Activated CD8-positive, alpha-beta memory T cell treated with anti-CD3 and anti-CD28 coated beads, Interleukin-2, amount 10 ng/mL, durations not matched to agents 7 days and 5 days (primary cell): ENCODE measurements at regions not wholly inside any gene's neighbourhood (a gene's known extent, or its start where the extent isn't known, plus 50 kb on each side); places are given as distances from the start of the nearest gene placed in this dataset.
"Not testable (repeated sequence)": the region's sequence is repeated elsewhere in the genome, so short reads cannot be mapped to it uniquely, and the experiment has no call there.

Source experiments
- ATAC-seq: fragments of 150-1000 bp; cut with Tn5 transposase; one replicate; pipeline ENCODE4 v1.10.0; 2021; ENCODE audit warnings: moderate library complexity
- CTCF ChIA-PET: fragments of 350-600 bp; sonication (Branson Sonifier 250); formaldehyde crosslinking; loops from one replicate; lab custom pipeline; 2021; ENCODE audit warnings: antibody characterized with exemption; lab: Charles Lee
- DNase-seq: peaks from one replicate; pipeline ENCODE4 v3.0.0-alpha.2; 2020
- H3K27ac Mint-ChIP-seq: one replicate; pipeline ENCODE4 v1.8.0; 2021; ENCODE audit warnings: mild to moderate bottlenecking, mixed read lengths
- H3K27me3 Mint-ChIP-seq: one replicate; pipeline ENCODE4 v1.8.0; 2021; ENCODE audit warnings: mixed read lengths
- H3K36me3 Mint-ChIP-seq: one replicate; pipeline ENCODE4 v1.8.0; 2021; ENCODE audit warnings: mild to moderate bottlenecking, mixed read lengths
- H3K4me1 Mint-ChIP-seq: one replicate; pipeline ENCODE4 v1.8.0; 2021; ENCODE audit warnings: mixed read lengths
- H3K4me3 Mint-ChIP-seq: one replicate; pipeline ENCODE4 v1.8.0; 2021; ENCODE audit warnings: mild to moderate bottlenecking, moderate library complexity, mixed read lengths
- H3K9me3 Mint-ChIP-seq: one replicate; pipeline ENCODE4 v1.8.0; 2022; ENCODE audit warnings: low read depth, mixed read lengths

GRCh38 chr18:30455741-30456140, 586.8 kb downstream of the DSC3 start:
- no peak for DNase-seq
- H3K27me3 Mint-ChIP-seq, result no peaks in the 10 kb centered on the region
- H3K27ac Mint-ChIP-seq, result no peak overlapping the region
- no peaks in the 10 kb centered on the region for H3K4me1 Mint-ChIP-seq
- no peak for ATAC-seq
- CTCF ChIA-PET, result no interaction called here
- no peak overlapping the region for H3K4me3 Mint-ChIP-seq
- no peaks in the 10 kb centered on the region for H3K36me3 Mint-ChIP-seq
- H3K9me3 Mint-ChIP-seq, result no peaks in the 10 kb centered on the region

GRCh38 chr18:30454920-30455319, 587.6 kb downstream of the DSC3 start:
- Mint-ChIP-seq H3K9me3 (no peaks in the 10 kb centered on the region), H3K27ac (no peak overlapping the region), H3K36me3 (no peaks in the 10 kb centered on the region), H3K4me1 (no peaks in the 10 kb centered on the region), H3K27me3 (no peaks in the 10 kb centered on the region), H3K4me3 (no peak overlapping the region)
- DNase-seq, result no peak
- no peak for ATAC-seq
- CTCF ChIA-PET, result no interaction called here

GRCh38 chr18:30451981-30452380, 590.6 kb downstream of the DSC3 start:
- H3K36me3 Mint-ChIP-seq, result no peaks in the 10 kb centered on the region
- no peaks in the 10 kb centered on the region for H3K27me3 Mint-ChIP-seq
- no peaks in the 10 kb centered on the region for H3K4me1 Mint-ChIP-seq
- H3K9me3 Mint-ChIP-seq, result peaks cover 4% of the 10 kb centered on the region
- CTCF ChIA-PET, result no interaction called here
- no peak overlapping the region for H3K27ac Mint-ChIP-seq
- no peak for DNase-seq
- no peak for ATAC-seq
- H3K4me3 Mint-ChIP-seq, result no peak overlapping the region

GRCh38 chr18:30450927-30451326, 591.6 kb downstream of the DSC3 start:
- CTCF ChIA-PET, result no interaction called here
- Mint-ChIP-seq H3K27ac (no peak overlapping the region), H3K27me3 (no peaks in the 10 kb centered on the region), H3K4me3 (no peak overlapping the region), H3K9me3 (peaks cover 4% of the 10 kb centered on the region), H3K4me1 (no peaks in the 10 kb centered on the region), H3K36me3 (no peaks in the 10 kb centered on the region)
- DNase-seq, result no peak
- ATAC-seq, result no peak

- DNase-seq (no peak), ATAC-seq (no peak)
- H3K9me3 Mint-ChIP-seq, result peaks cover 10% of the 10 kb centered on the region
- no peaks in the 10 kb centered on the region for H3K27me3 Mint-ChIP-seq
- H3K4me1 Mint-ChIP-seq, result no peaks in the 10 kb centered on the region
- CTCF ChIA-PET, result no interaction called here
- H3K27ac Mint-ChIP-seq, result no peak overlapping the region
- H3K4me3 Mint-ChIP-seq, result no peak overlapping the region
- H3K36me3 Mint-ChIP-seq, result no peaks in the 10 kb centered on the region
Observed at GRCh38 chr18:30446605-30447004, 595.9 kb downstream of the DSC3 start.

- CTCF ChIA-PET, result no interaction called here
Observed at GRCh38 chr18:30444544-30444943, 598.0 kb downstream of the DSC3 start.

GRCh38 chr18:30440351-30440750, 602.2 kb downstream of the DSC3 start:
- H3K27ac Mint-ChIP-seq, result no peak overlapping the region
- H3K4me1 Mint-ChIP-seq, result no peaks in the 10 kb centered on the region
- DNase-seq (no peak), ATAC-seq (no peak)
- H3K36me3 Mint-ChIP-seq, result no peaks in the 10 kb centered on the region
- H3K9me3 Mint-ChIP-seq, result peaks cover 10% of the 10 kb centered on the region
- no peak overlapping the region for H3K4me3 Mint-ChIP-seq
- CTCF ChIA-PET, result no interaction called here
- H3K27me3 Mint-ChIP-seq, result no peaks in the 10 kb centered on the region

More at GRCh38 chr18:30444544-30444943, 598.0 kb downstream of the DSC3 start:
- H3K27ac Mint-ChIP-seq, result no peak overlapping the region
- H3K9me3 Mint-ChIP-seq, result peaks cover 10% of the 10 kb centered on the region
- no peaks in the 10 kb centered on the region for H3K27me3 Mint-ChIP-seq
- no peak for ATAC-seq
- H3K4me1 Mint-ChIP-seq, result no peaks in the 10 kb centered on the region
- no peak overlapping the region for H3K4me3 Mint-ChIP-seq
- no peak for DNase-seq
- no peaks in the 10 kb centered on the region for H3K36me3 Mint-ChIP-seq

GRCh38 chr18:30439174-30439573, 603.4 kb downstream of the DSC3 start:
- no peak for DNase-seq
- Mint-ChIP-seq H3K9me3 (peaks cover 10% of the 10 kb centered on the region), H3K36me3 (no peaks in the 10 kb centered on the region), H3K4me1 (no peaks in the 10 kb centered on the region), H3K27me3 (no peaks in the 10 kb centered on the region), H3K27ac (no peak overlapping the region), H3K4me3 (no peak overlapping the region)
- no peak for ATAC-seq
- CTCF ChIA-PET, result no interaction called here

GRCh38 chr18:30432349-30432748, 610.2 kb downstream of the DSC3 start:
- no peaks in the 10 kb centered on the region for H3K4me1 Mint-ChIP-seq
- H3K27me3 Mint-ChIP-seq, result no peaks in the 10 kb centered on the region
- peaks cover 18% of the 10 kb centered on the region for H3K9me3 Mint-ChIP-seq
- no peak for ATAC-seq
- DNase-seq, result no peak
- H3K36me3 Mint-ChIP-seq, result no peaks in the 10 kb centered on the region
- H3K4me3 Mint-ChIP-seq, result no peak overlapping the region
- H3K27ac Mint-ChIP-seq, result no peak overlapping the region
- CTCF ChIA-PET, result no interaction called here

GRCh38 chr18:30419399-30419798, 623.1 kb downstream of the DSC3 start:
- H3K27me3 Mint-ChIP-seq, H3K9me3 Mint-ChIP-seq, H3K36me3 Mint-ChIP-seq, DNase-seq, H3K4me3 Mint-ChIP-seq, CTCF ChIA-PET, ATAC-seq, H3K4me1 Mint-ChIP-seq, H3K27ac Mint-ChIP-seq: not testable (repeated sequence)

- Mint-ChIP-seq H3K4me3 (no peak overlapping the region), H3K36me3 (no peaks in the 10 kb centered on the region), H3K4me1 (no peaks in the 10 kb centered on the region), H3K27me3 (no peaks in the 10 kb centered on the region), H3K27ac (no peak overlapping the region), H3K9me3 (peaks cover 7% of the 10 kb centered on the region)
- no peak for DNase-seq
- no peak for ATAC-seq
- CTCF ChIA-PET, result no interaction called here
Observed at GRCh38 chr18:30415903-30416302, 626.6 kb downstream of the DSC3 start.

GRCh38 chr18:30409120-30409519, 633.4 kb downstream of the DSC3 start:
- no peaks in the 10 kb centered on the region for H3K4me1 Mint-ChIP-seq
- ATAC-seq (no peak), DNase-seq (no peak)
- no peak overlapping the region for H3K27ac Mint-ChIP-seq
- H3K36me3 Mint-ChIP-seq, result no peaks in the 10 kb centered on the region
- CTCF ChIA-PET, result no interaction called here
- no peaks in the 10 kb centered on the region for H3K27me3 Mint-ChIP-seq
- no peak overlapping the region for H3K4me3 Mint-ChIP-seq
- H3K9me3 Mint-ChIP-seq, result no peaks in the 10 kb centered on the region

- Mint-ChIP-seq H3K4me3 (no peak overlapping the region), H3K4me1 (no peaks in the 10 kb centered on the region), H3K27me3 (no peaks in the 10 kb centered on the region), H3K9me3 (peaks cover 2% of the 10 kb centered on the region), H3K27ac (no peak overlapping the region), H3K36me3 (no peaks in the 10 kb centered on the region)
- DNase-seq, result no peak
- ATAC-seq, result no peak
- CTCF ChIA-PET, result no interaction called here
Observed at GRCh38 chr18:30406728-30407127, 635.8 kb downstream of the DSC3 start.

GRCh38 chr18:30405038-30405437, 637.5 kb downstream of the DSC3 start:
- ATAC-seq, result no peak
- Mint-ChIP-seq H3K4me3 (no peak overlapping the region), H3K27ac (no peak overlapping the region), H3K4me1 (no peaks in the 10 kb centered on the region), H3K9me3 (peaks cover 2% of the 10 kb centered on the region), H3K36me3 (no peaks in the 10 kb centered on the region), H3K27me3 (no peaks in the 10 kb centered on the region)
- CTCF ChIA-PET, result no interaction called here
- no peak for DNase-seq

- Mint-ChIP-seq H3K27me3 (no peaks in the 10 kb centered on the region), H3K27ac (no peak overlapping the region), H3K9me3 (peaks cover 2% of the 10 kb centered on the region), H3K36me3 (no peaks in the 10 kb centered on the region), H3K4me3 (no peak overlapping the region), H3K4me1 (no peaks in the 10 kb centered on the region)
- DNase-seq (no peak), ATAC-seq (no peak)
- CTCF ChIA-PET, result no interaction called here
Observed at GRCh38 chr18:30404422-30404821, 638.1 kb downstream of the DSC3 start.
